Caco-2 (cell line): ENCODE measurements at regions not wholly inside any gene's neighbourhood (a gene's known extent, or its start where the extent isn't known, plus 50 kb on each side); places are given as distances from the start of the nearest gene placed in this dataset.

Source experiments
- BruUV-seq: library from RNA; stranded (reverse); fragments of 400-500 nt; replicated peaks from 2 replicates; lab custom pipeline; 2021; lab: Mats Ljungman, UMichigan
- CTCF ChIA-PET: fragments of 300-600 bp; sonication (Branson Sonifier 250); formaldehyde crosslinking; loops from one replicate; lab custom pipeline; 2022; ENCODE audit warnings: antibody characterized with exemption; lab: Charles Lee
- POLR2A ChIA-PET: fragments of 300-600 bp; sonication (Branson Sonifier 250); formaldehyde crosslinking; loops from one replicate; lab custom pipeline; 2022; ENCODE audit warnings: antibody characterized with exemption; lab: Charles Lee
- DNase-seq, 2 experiments: peaks; one replicate each; pipeline versions ENCODE4 v3.0.0 to v3.0.0-alpha.2; 2020 to 2022
- H3K27me3 ChIP-seq: replicated peaks from 2 replicates; pipeline ENCODE4 v1.6.0; 2011; ENCODE audit warnings: low read length; ENCODE audit not compliant: control insufficient read depth, insufficient read depth
- H3K36me3 ChIP-seq: 2 replicates; pipeline ENCODE4 v1.5.1; 2011; ENCODE audit warnings: low read length; ENCODE audit not compliant: control insufficient read depth, insufficient read depth
- H3K4me1 ChIP-seq: fragments of 250-450 bp; sonication (Bioruptor Pico); 2 replicates; pipeline ENCODE4 v1.5.1; 2020; ENCODE audit warnings: mild to moderate bottlenecking
- H3K4me3 ChIP-seq: 2 replicates; pipeline ENCODE4 v1.5.1; 2011; ENCODE audit warnings: low read depth, mild to moderate bottlenecking, control low read depth, low read length
- H3K9me3 ChIP-seq: fragments of 250-450 bp; sonication (Bioruptor Pico); 2 replicates; pipeline ENCODE4 v1.5.1; 2020; ENCODE audit warnings: mild to moderate bottlenecking, moderate library complexity
- H3K27ac Mint-ChIP-seq: one replicate; pipeline ENCODE4 v1.8.0; 2022; ENCODE audit warnings: mixed read lengths; ENCODE audit not compliant: unreplicated experiment
- H3K27me3 Mint-ChIP-seq: one replicate; pipeline ENCODE4 v1.8.0; 2022; ENCODE audit warnings: mixed read lengths; ENCODE audit not compliant: insufficient read depth, unreplicated experiment
- H3K36me3 Mint-ChIP-seq: one replicate; pipeline ENCODE4 v1.8.0; 2022; ENCODE audit warnings: mild to moderate bottlenecking, mixed read lengths; ENCODE audit not compliant: insufficient read depth, unreplicated experiment
- H3K4me1 Mint-ChIP-seq: one replicate; pipeline ENCODE4 v1.8.0; 2022; ENCODE audit warnings: low read depth, mixed read lengths; ENCODE audit not compliant: unreplicated experiment
- H3K4me3 Mint-ChIP-seq: one replicate; pipeline ENCODE4 v1.8.0; 2022; ENCODE audit warnings: mild to moderate bottlenecking, moderate library complexity, mixed read lengths; ENCODE audit not compliant: unreplicated experiment
- H3K9me3 Mint-ChIP-seq: one replicate; pipeline ENCODE4 v1.8.0; 2022; ENCODE audit warnings: mixed read lengths; ENCODE audit not compliant: unreplicated experiment
- CTCF ChIP-seq, 2 experiments: fragments of 200-600 bp in 1 of 2; IDR thresholded peaks; 1 replicate in 1 of 2; 2 replicates in 1 of 2; pipeline versions ENCODE4 v1.5.1 to v1.8.0; 2011 to 2022; ENCODE audit warnings: antibody characterized with exemption in 1 of 2, control low read depth in 1 of 2, inconsistent platforms in 1 of 2, low read depth in 1 of 2, low read length in 1 of 2, mild to moderate bottlenecking in 1 of 2, moderate library complexity in 1 of 2; ENCODE audit not compliant: insufficient read depth in 1 of 2, severe bottlenecking in 1 of 2, unreplicated experiment in 1 of 2
- intact Hi-C: fragments of 100-400 bp; cut with micrococcal nuclease; formaldehyde crosslinking; loops from one replicate; pipeline ENCODE4 v1.10.0; 2022; ENCODE audit not compliant: unreplicated experiment

GRCh38 chr3:171963546-171963945 is 75.8 kb upstream of the FNDC3B start:
- H3K27me3 Mint-ChIP-seq, result no peaks in the 10 kb centered on the region
- CTCF ChIA-PET, result no interaction called here
- no peaks in the 10 kb centered on the region for H3K36me3 ChIP-seq
- H3K27ac Mint-ChIP-seq, result no peak overlapping the region
- intact Hi-C loops, result no loop called here
- BruUV-seq, result no TSS peak
- H3K4me3 Mint-ChIP-seq, result no peak overlapping the region
- no peaks in the 10 kb centered on the region for H3K36me3 Mint-ChIP-seq
- H3K9me3 Mint-ChIP-seq, result peaks cover 9% of the 10 kb centered on the region
- H3K9me3 ChIP-seq, result no peaks in the 10 kb centered on the region
- peaks cover 9% of the 10 kb centered on the region; the same call in 1 of the 2 replicates for H3K4me1 ChIP-seq
- TF ChIP-seq CTCF (IDR thresholded peaks at IDR 0.05; ENCODE audit: insufficient read depth in 1 of 2, low read depth in 1 of 2, low read length in 1 of 2, severe bottlenecking in 1 of 2, unreplicated experiment in 1 of 2), result no peak
- H3K27me3 ChIP-seq, result no peaks in the 10 kb centered on the region
- peaks cover 15% of the 10 kb centered on the region for H3K4me1 Mint-ChIP-seq
- H3K4me3 ChIP-seq, result no peak overlapping the region
- POLR2A ChIA-PET, result no interaction called here
- no peak for DNase-seq

GRCh38 chr3:171965067-171965712 is 74.2 kb upstream of the FNDC3B start:
- intact Hi-C loops, result no loop called here
- no peaks in the 10 kb centered on the region for H3K36me3 Mint-ChIP-seq
- Histone ChIP-seq H3K27me3 (no peaks in the 10 kb centered on the region), H3K4me1 (peaks cover 5% of the 10 kb centered on the region; the same call in 1 of the 2 replicates), H3K4me3 (no peak overlapping the region), H3K9me3 (no peaks in the 10 kb centered on the region), H3K36me3 (no peaks in the 10 kb centered on the region)
- no peak overlapping the region for H3K4me3 Mint-ChIP-seq
- no peak for DNase-seq
- H3K27me3 Mint-ChIP-seq, result no peaks in the 10 kb centered on the region
- no peak for TF ChIP-seq CTCF (IDR thresholded peaks at IDR 0.05; ENCODE audit: insufficient read depth in 1 of 2, low read depth in 1 of 2, low read length in 1 of 2, severe bottlenecking in 1 of 2, unreplicated experiment in 1 of 2)
- peaks cover 9% of the 10 kb centered on the region for H3K9me3 Mint-ChIP-seq
- H3K27ac Mint-ChIP-seq, result no peak overlapping the region
- CTCF ChIA-PET, result no interaction called here
- H3K4me1 Mint-ChIP-seq, result peaks cover 15% of the 10 kb centered on the region
- BruUV-seq, result no TSS peak
- POLR2A ChIA-PET, result no interaction called here

- Mint-ChIP-seq H3K27ac (peak overlapping the region; percentile 84), H3K4me3 (no peak overlapping the region), H3K36me3 (no peaks in the 10 kb centered on the region), H3K9me3 (peaks cover 9% of the 10 kb centered on the region), H3K4me1 (peaks cover 15% of the 10 kb centered on the region), H3K27me3 (no peaks in the 10 kb centered on the region)
- ChIA-PET POLR2A (no interaction called here), CTCF (no interaction called here)
- no peak for DNase-seq
- no peak for TF ChIP-seq CTCF (IDR thresholded peaks at IDR 0.05; ENCODE audit: insufficient read depth in 1 of 2, low read depth in 1 of 2, low read length in 1 of 2, severe bottlenecking in 1 of 2, unreplicated experiment in 1 of 2)
- Histone ChIP-seq H3K9me3 (no peaks in the 10 kb centered on the region), H3K36me3 (no peaks in the 10 kb centered on the region), H3K4me3 (no peak overlapping the region), H3K4me1 (peaks cover 5% of the 10 kb centered on the region; the same call in 1 of the 2 replicates), H3K27me3 (no peaks in the 10 kb centered on the region)
- intact Hi-C loops, result no loop called here
- BruUV-seq, result no TSS peak
Observed at GRCh38 chr3:171966533-171967136, 72.7 kb upstream of the FNDC3B start.
